Panc1 (cell line): ENCODE measurements at regions not wholly inside any gene's neighbourhood (a gene's known extent, or its start where the extent isn't known, plus 50 kb on each side); places are given as distances from the start of the nearest gene placed in this dataset.

Source experiments
- ATAC-seq: fragments of 200-7000 bp; cut with Tn5 transposase; 2 replicates; pipeline ENCODE4 v1.9.1; 2020; ENCODE audit warnings: mild to moderate bottlenecking, moderate library complexity
- BruUV-seq: library from RNA; stranded (reverse); fragments of 400-500 nt; replicated peaks from 2 replicates; lab custom pipeline; 2021; lab: Mats Ljungman, UMichigan
- CTCF ChIA-PET: fragments of 300-600 bp; sonication (Branson Sonifier 250); formaldehyde crosslinking; loops from one replicate; lab custom pipeline; 2022; ENCODE audit warnings: antibody characterized with exemption; lab: Charles Lee
- POLR2A ChIA-PET: fragments of 300-600 bp; sonication (Branson Sonifier 250); formaldehyde crosslinking; loops from one replicate; lab custom pipeline; 2022; ENCODE audit warnings: antibody characterized with exemption; lab: Charles Lee
- DNase-seq: peaks from one replicate; pipeline ENCODE4 v3.0.0-alpha.2; 2010; ENCODE audit warnings: low read depth, low spot score
- H3K27ac ChIP-seq: 2 replicates; pipeline ENCODE4 v1.5.1; 2011; ENCODE audit warnings: mild to moderate bottlenecking, low read length, inconsistent platforms
- H3K27me3 ChIP-seq: fragments of 200-500 bp; sonication (Bioruptor generic); 2 replicates; pipeline ENCODE4 v1.6.0; 2014; ENCODE audit warnings: low read length, inconsistent platforms; ENCODE audit not compliant: control insufficient read depth, insufficient read depth
- H3K36me3 ChIP-seq: fragments of 200-500 bp; sonication (Bioruptor generic); 2 replicates; pipeline ENCODE4 v1.5.1; 2014; ENCODE audit warnings: inconsistent platforms, mild to moderate bottlenecking, low read length, moderate library complexity; ENCODE audit not compliant: control insufficient read depth, insufficient read depth
- H3K4me1 ChIP-seq: 2 replicates; pipeline ENCODE4 v1.5.1; 2011; ENCODE audit warnings: inconsistent platforms, mild to moderate bottlenecking, low read length, moderate library complexity; ENCODE audit not compliant: control insufficient read depth, insufficient read depth
- H3K4me3 ChIP-seq, 2 experiments: 2 replicates each; pipeline ENCODE4 v1.5.1; 2011 to 2012; ENCODE audit warnings: low read depth in 2 of 2, low read length in 2 of 2, mild to moderate bottlenecking in 2 of 2, inconsistent platforms in 1 of 2, moderate library complexity in 1 of 2
- H3K9me3 ChIP-seq: fragments of 200-500 bp; sonication (Bioruptor generic); 2 replicates; pipeline ENCODE4 v1.5.1; 2014; ENCODE audit warnings: low read depth, mild to moderate bottlenecking, inconsistent platforms, low read length, moderate library complexity; ENCODE audit not compliant: control insufficient read depth, insufficient read depth
- CTCF ChIP-seq: fragments of 450-650 bp; IDR thresholded peaks from 2 replicates; pipeline ENCODE4 v1.5.1; 2017; ENCODE audit warnings: mild to moderate bottlenecking
- POLR2AphosphoS5 ChIP-seq: IDR thresholded peaks from 2 replicates; pipeline ENCODE4 v1.6.1; 2012; ENCODE audit warnings: mild to moderate bottlenecking, low read depth, low read length, moderate library complexity
- REST ChIP-seq, 2 experiments: IDR thresholded peaks; 2 replicates each; pipeline ENCODE4 v1.6.1; 2011 to 2012; ENCODE audit warnings: low read depth in 2 of 2, control low read depth in 1 of 2, low read length in 1 of 2, mild to moderate bottlenecking in 1 of 2, moderate library complexity in 1 of 2; ENCODE audit not compliant: insufficient read depth in 1 of 2
- SIN3A ChIP-seq: IDR thresholded peaks from 2 replicates; pipeline ENCODE4 v1.6.1; 2012; ENCODE audit warnings: low read depth, mild to moderate bottlenecking, low read length, moderate library complexity, borderline replicate concordance; ENCODE audit not compliant: insufficient read depth
- TCF7L2 ChIP-seq: IDR thresholded peaks from 2 replicates; pipeline ENCODE4 v1.6.1; 2011; ENCODE audit warnings: mild to moderate bottlenecking, low read depth, low read length, inconsistent platforms
- in situ Hi-C: cut with HindIII; loops from 2 replicates; pipeline ENCODE4 v1.10.0; 2016; ENCODE audit warnings: low sequenced_read_pairs, low pct_unique_long_range_greater_than_20kb
- intact Hi-C: fragments of 100-400 bp; cut with micrococcal nuclease; formaldehyde crosslinking; loops from one replicate; pipeline ENCODE4 v1.10.0; 2022; ENCODE audit not compliant: unreplicated experiment

GRCh38 chr5:54707841-54708240 lies 190.3 kb downstream of the SNX18 start:
- intact Hi-C loops (no loop called here), in situ Hi-C loops (no loop called here)
- no peaks in the 10 kb centered on the region for H3K9me3 ChIP-seq
- ChIA-PET POLR2A (no interaction called here), CTCF (interaction anchor here (0.7 kb wide), 1 partner anchor 38 kb away, joined by 4 read pairs; no protein-coding TSS in a partner anchor)
- no peaks in the 10 kb centered on the region for H3K36me3 ChIP-seq
- H3K4me3 ChIP-seq: no peak overlapping the region
- ATAC-seq: no peak
- H3K27ac ChIP-seq: no peak overlapping the region
- no peak for DNase-seq
- BruUV-seq: no TSS peak
- peaks cover 4% of the 10 kb centered on the region; the same call in 1 of the 2 replicates for H3K27me3 ChIP-seq
- TF ChIP-seq SIN3A (no peak), TCF7L2 (no peak), CTCF (no peak), REST (IDR thresholded peaks at IDR 0.05; ENCODE audit: insufficient read depth in 1 of 2, low read depth in 2 of 2, low read length in 1 of 2) (no peak), POLR2AphosphoS5 (no peak)
- H3K4me1 ChIP-seq: no peaks in the 10 kb centered on the region

- ATAC-seq (no peak), DNase-seq (no peak)
- H3K4me1 ChIP-seq: no peaks in the 10 kb centered on the region
- TF ChIP-seq CTCF: no peak
- TF ChIP-seq SIN3A: no peak
- no peak for TF ChIP-seq POLR2AphosphoS5
- no peak for TF ChIP-seq TCF7L2
- TF ChIP-seq REST (IDR thresholded peaks at IDR 0.05; ENCODE audit: insufficient read depth in 1 of 2, low read depth in 2 of 2, low read length in 1 of 2): no peak
- in situ Hi-C loops (no loop called here), intact Hi-C loops (no loop called here)
- POLR2A ChIA-PET: no interaction called here
- H3K27me3 ChIP-seq: peaks cover 4% of the 10 kb centered on the region; the same call in 1 of the 2 replicates
- H3K4me3 ChIP-seq: no peak overlapping the region
- no TSS peak for BruUV-seq
- CTCF ChIA-PET: no interaction called here
- H3K9me3 ChIP-seq: no peaks in the 10 kb centered on the region
- no peaks in the 10 kb centered on the region for H3K36me3 ChIP-seq
- no peak overlapping the region for H3K27ac ChIP-seq
These were observed 188.6 kb downstream of the SNX18 start for GRCh38 chr5:54705994-54706653.
